ENCODE measurements at regions not wholly inside any gene's neighbourhood (a gene's known extent, or its start where the extent isn't known, plus 50 kb on each side); places are given as distances from the start of the nearest gene placed in this dataset.

GRCh38 chr16:13300066-13300840 is 398.9 kb downstream of the SHISA9 start:
- TF ChIP-seq CTCF (conservative IDR thresholded peaks at IDR 0.05) (no peak), ZFX (IDR thresholded peaks at IDR 0.05) (no peak)
